SKM-1 treated with dmso at 0.1 percent for 144 hours (cell line): ENCODE measurements at regions not wholly inside any gene's neighbourhood (a gene's known extent, or its start where the extent isn't known, plus 50 kb on each side); places are given as distances from the start of the nearest gene placed in this dataset.

Source experiments
- DNase-seq: peaks from one replicate; lab custom pipeline; 2025; ENCODE audit not compliant: unreplicated experiment; lab: John Stamatoyannopoulos, UW

- peak; percentile 45 for DNase-seq
Observed at GRCh38 chr5:18305288-18305924, 671.1 kb downstream of the TAF11L14 start.

GRCh38 chr5:18311266-18311665 is 677.0 kb downstream of the TAF11L14 start:
- DNase-seq: no peak

GRCh38 chr5:18312016-18312415 is 677.8 kb downstream of the TAF11L14 start:
- no peak for DNase-seq

GRCh38 chr5:18314192-18314778 is 680.0 kb downstream of the TAF11L14 start:
- peak; percentile 33 for DNase-seq

DNA sequence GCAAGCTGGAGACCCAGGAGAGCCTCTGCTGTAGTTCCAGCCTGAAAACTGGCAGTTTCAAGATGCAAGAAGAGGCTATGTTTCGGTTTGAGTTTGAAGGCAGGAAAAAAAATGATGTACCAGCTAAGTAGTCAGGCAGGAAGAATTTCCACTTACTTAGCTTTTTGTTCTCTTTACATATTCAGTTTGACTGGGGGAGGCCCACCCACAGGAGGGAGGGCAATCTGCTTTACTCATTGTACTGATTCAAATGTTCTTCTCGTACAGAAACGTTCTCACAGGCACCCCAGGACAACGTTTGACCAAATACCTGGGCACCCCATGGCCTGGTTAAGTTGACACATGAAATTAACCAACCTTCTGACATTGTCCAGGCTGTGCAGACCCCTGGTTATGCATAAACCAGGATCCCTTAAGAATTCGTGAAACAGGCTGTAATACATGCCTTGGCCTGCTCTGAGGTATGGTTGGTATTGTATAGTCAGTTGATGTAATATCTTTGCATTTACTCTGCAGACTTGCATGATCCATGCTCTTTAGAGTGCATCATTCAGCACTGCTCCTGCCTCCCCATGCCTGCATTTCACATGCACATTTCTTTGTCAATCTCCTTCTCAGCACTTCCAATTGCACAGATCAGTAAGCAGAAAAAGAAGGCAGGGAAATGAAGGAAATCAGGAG is 687.1 kb downstream of the TAF11L14 start:
- no peak for DNase-seq

DNA sequence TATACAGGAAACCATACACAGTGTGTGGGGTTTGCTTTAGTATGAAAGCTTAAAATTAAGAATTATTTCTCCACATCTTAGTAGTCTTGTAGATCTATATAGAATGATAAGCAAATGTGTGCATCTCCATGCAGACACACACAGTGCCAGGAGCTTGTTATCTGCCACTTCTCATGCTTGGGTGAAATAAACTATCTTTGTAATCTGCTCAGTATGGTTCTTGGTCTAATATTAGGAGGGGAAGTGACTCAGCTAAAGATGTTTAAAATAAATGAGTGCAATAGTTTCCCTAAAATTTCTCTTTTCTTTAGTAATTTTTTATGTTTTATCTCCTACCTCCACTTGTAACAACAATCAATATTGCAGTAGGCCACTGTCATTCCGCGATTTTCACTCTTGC is 689.6 kb downstream of the TAF11L14 start:
- DNase-seq: no peak

GRCh38 chr5:18325431-18325830 is 691.2 kb downstream of the TAF11L14 start:
- no peak for DNase-seq

- DNase-seq: no peak
Observed at GRCh38 chr5:18329328-18329727, 695.1 kb downstream of the TAF11L14 start.

DNA sequence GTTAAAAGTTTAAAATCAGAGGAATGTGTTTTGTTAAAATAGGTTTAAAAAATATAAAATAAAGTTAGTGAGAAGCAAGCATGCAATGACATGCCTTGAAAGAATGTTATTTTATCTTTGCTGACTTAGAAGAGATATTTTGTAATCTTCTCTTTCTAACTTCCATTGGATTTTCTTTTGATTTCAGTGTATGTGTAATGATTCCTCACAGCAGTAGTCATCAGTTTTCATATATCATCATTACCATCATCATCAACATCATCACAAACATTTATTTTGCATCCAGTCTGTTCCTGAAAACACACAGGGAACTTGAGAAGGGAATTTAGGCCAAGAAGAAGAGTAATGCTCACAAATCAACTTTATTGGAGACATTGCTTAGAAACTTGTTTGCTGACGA is 699.6 kb downstream of the TAF11L14 start:
- no peak for DNase-seq

GRCh38 chr5:18334949-18335348 is 700.7 kb downstream of the TAF11L14 start:
- no peak for DNase-seq

DNA sequence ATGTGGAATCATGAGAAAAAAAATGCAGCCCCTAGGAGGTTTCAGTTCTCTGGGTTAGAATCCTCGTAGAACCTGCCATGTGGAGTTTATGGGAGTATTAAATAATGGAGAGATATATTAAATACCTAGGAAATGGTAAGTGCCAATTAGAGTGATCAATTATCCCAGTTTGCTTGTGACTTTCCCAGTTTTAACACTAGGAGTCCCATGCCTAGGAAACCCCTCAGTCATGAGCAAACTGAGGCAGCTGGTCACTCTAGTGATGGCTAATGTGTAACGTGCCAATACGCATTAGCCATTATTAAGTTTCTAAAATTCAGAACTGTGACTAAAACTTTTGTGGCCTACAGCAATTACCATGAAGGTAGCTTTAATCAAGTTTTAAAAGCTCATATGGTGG is 720.6 kb downstream of the TAF11L14 start:
- DNase-seq: no peak

- DNase-seq: no peak
Observed at GRCh38 chr5:18357486-18357885, 723.2 kb downstream of the TAF11L14 start.

DNA sequence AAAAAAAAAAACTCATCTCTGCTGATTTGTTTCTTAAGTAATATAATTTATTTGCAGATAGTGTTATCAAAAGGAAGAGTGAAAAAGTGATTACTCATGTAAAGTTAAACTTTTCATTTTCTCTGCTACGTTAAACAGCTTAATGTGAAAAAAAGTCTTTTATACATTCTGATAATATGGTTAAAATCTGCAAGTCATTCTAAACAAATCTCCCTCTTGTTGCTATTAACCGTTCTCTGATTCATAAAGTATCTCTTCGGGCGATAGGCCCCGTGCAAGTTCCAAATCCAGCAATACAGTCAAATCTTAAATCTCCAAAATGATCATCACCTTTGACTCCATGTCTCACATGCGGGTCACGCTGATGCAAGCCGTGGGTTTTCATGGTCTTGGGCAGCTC is 732.0 kb downstream of the TAF11L14 start:
- DNase-seq: no peak

GRCh38 chr5:18370531-18370930 is 736.3 kb downstream of the TAF11L14 start:
- no peak for DNase-seq

GRCh38 chr5:18375641-18376040 is 741.4 kb downstream of the TAF11L14 start:
- DNase-seq: no peak

DNA sequence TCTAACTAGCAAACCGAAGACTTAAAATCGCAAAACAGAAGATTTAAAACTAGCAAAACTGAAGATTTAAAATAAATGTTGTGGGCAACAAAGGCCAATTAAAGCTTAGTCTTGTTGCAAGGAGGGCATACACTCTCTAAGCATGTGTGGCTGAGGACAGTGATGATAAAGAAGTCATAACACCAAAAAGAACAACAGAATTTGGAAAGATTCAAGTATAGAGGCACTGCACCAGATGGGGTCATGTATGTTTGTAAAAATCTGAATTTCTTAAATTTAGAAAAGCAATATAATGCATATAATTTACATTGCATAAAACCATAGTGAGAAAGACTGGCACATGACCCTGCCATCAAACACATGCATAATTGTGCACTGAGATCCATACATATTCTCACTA is 743.8 kb downstream of the TAF11L14 start:
- DNase-seq: no peak

DNA sequence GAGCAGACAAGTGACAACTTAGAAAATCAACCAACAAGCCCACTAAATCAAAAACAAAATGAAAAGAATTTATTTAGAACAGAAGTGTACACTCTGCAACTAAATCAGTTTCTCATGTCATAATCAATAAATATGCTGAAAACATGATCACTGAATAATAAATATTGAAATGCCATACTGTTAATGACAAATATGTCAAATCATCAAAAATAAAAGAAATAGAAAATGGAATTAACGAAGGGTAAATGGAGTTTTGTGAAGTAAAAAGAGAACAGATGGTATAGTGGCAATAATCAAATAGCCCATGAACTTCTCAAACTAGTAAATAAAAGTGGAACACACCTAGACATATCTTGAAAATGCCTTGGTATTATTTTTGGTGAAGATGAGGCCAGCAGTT is 744.9 kb downstream of the TAF11L14 start:
- no peak for DNase-seq

GRCh38 chr5:18380729-18381362 is 746.6 kb downstream of the TAF11L14 start:
- no peak for DNase-seq

GRCh38 chr5:18393565-18394442 is 759.5 kb downstream of the TAF11L14 start:
- DNase-seq: peak; percentile 34

- no peak for DNase-seq
Observed at GRCh38 chr5:18394443-18394804, 760.2 kb downstream of the TAF11L14 start.
